Glomerular visceral epithelial cell (primary cell): ENCODE measurements at regions not wholly inside any gene's neighbourhood (a gene's known extent, or its start where the extent isn't known, plus 50 kb on each side); places are given as distances from the start of the nearest gene placed in this dataset.

Experiments used
- DNase-seq: peaks from one replicate; pipeline ENCODE4 v3.0.0-alpha.2; 2016; ENCODE audit errors: extremely low spot score

- no peak for DNase-seq
These were observed 54.4 kb upstream of the IRF2 start for GRCh38 chr4:184528713-184529112.

- DNase-seq, result no peak
These were observed 53.7 kb upstream of the IRF2 start for GRCh38 chr4:184528051-184528450.

GRCh38 chr4:184526228-184526627 lies 51.9 kb upstream of the IRF2 start:
- DNase-seq, result no peak
